ENCODE measurements at regions not wholly inside any gene's neighbourhood (a gene's known extent, or its start where the extent isn't known, plus 50 kb on each side); places are given as distances from the start of the nearest gene placed in this dataset.

DNA sequence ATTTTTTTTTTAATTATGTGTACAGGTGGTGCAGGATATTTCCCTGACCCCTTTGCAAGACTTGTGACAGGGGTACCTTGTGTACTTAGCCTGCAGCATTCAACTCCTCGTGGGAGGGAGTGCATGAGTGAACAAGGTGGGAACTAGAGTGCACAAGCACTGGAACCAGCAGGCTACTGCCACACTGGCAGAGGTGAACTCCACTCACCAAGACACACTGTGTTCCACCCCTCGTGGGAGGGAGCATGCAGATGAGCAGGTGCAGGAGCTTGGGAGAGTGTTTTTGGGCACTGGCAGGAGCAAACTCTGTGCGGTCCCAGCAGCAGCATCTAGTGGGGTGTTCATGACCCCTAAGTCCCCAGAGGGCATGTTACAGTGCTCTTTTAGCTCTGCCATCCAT lies 282.7 kb upstream of the PLET1 start:
- no peak for DNase-seq

DNA sequence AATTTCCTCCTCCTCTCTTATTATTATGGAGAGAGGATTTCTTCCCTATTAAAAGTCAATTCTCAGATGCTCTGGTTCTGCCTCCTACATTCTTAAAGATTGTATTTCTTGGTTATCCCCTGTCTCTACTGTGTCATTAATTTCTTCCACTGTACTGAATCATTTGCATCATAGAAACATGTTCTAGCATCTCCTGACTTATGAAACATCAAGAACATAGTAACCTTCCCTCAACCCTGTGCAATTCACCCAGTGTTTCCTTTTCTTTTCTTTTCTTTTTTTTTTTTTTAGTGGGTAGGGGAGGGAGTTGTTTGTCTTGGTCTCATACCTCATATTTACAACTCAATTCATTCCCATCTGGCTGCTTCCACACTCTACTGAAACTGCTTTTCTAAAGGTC lies 288.0 kb upstream of the PLET1 start:
- no peak for DNase-seq

DNA sequence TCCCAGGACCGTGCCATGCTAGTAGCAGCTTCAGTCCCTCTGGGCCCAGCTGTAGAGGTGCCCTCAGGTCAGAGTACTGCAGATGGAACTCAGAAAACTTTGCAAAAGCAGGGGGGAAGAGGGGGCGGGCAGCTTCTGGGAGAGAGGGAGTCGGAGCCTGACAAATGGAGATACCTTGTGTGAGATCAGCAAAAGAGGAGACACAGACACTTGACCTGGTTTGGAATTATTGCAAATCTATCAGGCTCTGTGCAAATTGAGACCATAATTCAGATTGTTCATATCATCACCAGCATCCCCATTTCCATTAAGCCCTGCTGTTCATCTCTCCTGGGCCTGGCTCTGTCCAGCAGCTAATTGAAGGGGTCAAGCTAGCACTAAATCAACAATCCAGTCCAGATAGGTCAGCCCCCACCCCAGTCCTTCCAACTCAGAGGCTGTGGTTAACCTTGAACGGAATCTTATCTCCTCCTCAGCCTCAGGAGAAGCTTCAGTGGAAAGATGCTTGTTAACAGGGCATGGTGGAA lies 292.6 kb upstream of the PLET1 start:
- DNase-seq = no peak

DNA sequence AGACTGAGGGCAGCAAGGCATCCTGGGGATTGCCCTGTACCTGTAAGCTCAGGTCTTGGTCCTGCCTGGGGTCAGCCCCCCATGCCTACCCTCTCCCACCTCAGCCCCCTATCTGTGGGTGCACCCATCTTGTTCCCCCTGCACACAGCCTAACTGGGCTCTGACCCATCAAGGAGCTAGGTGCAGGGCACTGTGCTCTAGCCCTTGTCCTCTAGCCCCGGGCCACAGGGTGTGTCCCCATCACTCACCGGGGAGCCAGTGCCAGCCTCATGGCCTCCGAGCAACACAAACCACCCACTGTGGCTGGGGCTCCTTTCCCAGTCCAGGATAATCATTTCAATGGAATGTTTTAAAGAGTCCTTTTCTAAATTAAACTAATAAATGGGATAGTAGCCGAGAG lies 293.9 kb upstream of the PLET1 start:
- DNase-seq = no peak

DNA sequence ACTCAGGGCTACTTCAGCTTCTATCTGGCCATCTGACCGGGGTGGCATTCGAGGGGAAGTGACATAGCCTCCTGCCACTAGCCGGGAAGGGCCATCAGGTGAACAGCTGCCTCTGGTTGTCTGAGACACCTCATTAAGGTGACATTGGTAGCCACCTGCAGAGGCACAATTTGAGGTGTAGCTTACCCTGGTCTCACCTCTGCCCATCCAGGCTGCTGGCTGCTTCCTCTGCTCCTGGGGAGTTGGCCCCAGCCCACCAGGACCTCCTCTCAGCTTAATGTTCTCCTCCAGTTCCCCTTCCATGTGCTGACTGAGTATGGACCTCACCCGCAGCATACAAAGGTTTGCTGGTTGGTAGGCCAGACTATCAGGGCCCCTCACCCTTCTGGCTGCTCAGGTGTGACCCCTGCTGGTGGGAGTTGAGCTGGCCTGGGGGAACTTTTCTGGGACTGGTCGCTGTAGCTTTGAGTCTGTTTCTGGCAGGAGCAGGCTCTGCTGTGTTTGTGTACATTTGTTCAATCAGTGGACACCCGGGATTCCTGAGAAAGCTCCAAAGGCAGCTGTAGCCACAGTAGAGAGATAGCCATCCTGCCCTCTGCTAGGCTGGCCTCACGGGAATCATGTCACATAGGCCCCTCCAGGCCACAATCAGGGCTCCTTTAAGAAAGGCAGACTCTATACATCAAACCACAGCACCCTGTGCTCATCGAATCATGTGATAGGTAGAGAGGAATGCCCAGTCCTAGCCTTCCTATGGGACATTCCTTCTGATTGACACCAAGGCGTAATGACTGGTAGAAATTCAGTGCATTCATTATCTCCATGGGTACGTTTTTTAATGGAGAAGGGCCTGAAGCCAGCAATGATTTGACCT lies 295.1 kb upstream of the PLET1 start:
- DNase-seq = no peak

DNA sequence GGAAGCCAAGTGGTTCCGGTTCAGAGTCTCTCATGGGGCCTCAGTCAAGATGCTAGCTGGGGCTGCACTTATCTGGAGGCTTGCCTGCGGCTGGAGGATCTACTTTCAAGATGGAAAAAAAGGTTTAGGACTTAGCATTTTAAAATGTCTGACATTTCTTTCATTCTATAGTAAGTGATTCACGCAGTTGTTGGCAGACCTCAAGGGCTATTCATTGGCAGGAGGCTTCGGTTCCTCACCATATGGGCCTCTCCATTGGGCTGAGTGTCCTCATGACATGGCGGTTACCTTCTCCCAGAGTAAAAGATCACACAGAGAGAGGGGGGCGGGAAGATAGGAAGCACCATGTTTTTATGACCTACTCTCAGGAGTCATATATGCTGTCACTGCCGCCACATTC lies 298.0 kb upstream of the PLET1 start:
- no peak for DNase-seq

DNA sequence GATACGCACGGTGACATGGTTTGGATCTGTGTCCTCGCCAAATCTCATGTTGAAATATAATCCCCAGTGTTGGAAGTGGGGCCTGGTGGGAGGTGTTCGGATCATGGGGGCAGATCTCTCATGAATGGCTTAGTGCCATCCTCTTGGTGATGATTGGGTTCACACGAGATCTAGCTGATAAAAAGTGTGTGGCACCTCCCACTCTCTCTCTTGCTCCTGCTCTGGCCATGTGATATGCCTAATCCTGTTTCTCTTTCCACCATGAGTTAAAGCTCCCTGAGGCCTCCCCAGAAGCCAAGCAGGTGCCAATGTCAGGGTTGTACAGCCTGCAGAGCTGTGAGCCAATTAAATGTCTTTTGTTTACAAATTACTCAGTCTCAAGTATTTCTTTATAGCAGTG lies 303.1 kb upstream of the PLET1 start:
- DNase-seq = no peak

DNA sequence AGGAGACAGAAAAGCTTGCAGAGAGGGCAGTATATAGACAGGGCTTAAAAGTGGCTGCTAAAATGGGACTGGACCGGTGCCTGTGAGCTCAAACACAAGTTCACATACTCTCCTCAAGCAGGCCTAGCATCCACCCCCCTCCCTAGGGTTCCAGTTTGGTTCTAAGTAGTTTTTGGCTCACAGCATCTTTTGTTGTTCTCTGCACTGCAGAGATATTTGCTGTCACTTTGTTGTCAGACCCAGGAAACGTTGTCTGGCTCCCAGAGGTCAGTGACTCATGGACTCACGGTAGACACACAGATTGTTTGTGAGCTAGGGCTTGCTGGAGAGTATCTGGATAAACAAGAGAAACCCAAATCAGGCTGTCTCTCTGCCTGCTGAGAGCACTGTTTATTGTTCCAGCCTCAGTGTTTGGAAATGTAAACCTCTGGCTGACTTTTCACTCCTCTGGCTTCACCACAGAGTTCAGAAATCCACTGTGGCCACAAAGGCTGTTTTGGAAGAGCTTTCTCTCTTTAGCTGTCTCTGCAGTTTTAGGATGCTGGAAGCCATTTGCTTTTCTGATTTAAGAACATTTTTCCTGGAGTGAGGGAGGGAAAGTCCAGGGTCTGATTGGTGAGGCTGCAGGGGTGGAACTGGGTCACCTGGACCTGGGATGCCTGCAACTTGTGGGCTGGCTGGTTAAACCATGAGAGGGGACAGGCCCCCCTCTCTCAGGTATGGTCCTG lies 303.7 kb upstream of the PLET1 start:
- no peak for DNase-seq

DNA sequence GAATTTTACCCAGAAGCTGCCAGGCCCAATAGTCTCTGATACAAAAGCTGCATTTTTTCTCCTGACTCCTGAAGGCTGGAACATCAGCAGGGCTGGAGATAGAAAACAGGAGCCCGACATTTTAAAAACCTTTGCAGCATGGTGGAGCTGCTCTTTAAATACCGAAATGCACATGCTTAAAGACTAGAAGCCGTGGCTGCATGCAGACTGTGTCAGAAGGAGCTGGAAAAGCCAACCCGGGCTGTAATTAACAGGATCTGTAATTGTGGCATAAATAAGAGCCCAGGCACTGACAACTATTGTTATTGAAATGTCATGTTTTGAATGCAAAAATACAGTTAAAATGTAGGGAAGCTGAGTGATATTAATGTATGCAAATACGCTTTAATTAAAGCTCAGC lies 304.9 kb upstream of the PLET1 start:
- no peak for DNase-seq

DNA sequence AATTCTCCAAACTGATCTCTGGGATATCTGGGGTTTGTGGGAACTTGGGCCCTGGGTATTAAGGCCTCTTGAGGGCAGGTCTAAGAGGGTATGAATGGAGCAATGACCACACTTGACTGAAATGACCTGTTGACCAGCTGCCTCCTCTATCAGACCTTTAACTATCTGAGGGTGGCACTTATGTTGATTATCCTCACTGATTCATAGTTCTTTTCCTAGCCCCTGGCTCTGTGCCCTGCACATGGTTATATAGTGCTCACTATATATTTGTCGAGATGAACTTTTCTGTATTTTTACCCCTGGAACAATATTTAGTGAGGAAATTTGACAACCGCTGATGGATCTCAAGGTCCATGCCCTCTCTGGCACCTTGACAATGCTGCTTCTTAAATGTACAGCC lies 305.5 kb upstream of the PLET1 start:
- no peak for DNase-seq

DNA sequence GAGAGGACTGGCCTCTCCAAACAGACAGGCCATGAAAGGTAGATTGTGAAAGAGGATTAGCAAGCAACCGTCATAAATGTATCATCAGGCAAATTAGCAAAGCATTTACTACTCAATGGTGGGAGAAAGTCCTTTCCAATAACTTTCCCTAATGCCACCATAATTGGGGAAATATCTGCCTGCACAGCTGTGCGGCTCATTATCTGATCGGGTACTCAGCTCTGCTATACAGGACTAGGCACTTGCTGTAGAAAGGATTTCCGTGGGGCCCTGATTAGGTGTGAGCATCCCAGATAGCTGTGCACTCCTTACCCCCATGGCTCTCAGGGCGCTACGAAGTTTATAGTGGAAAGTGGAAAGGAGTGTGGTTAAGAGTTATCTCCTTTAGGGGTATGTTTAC lies 309.7 kb upstream of the PLET1 start:
- DNase-seq = no peak

DNA sequence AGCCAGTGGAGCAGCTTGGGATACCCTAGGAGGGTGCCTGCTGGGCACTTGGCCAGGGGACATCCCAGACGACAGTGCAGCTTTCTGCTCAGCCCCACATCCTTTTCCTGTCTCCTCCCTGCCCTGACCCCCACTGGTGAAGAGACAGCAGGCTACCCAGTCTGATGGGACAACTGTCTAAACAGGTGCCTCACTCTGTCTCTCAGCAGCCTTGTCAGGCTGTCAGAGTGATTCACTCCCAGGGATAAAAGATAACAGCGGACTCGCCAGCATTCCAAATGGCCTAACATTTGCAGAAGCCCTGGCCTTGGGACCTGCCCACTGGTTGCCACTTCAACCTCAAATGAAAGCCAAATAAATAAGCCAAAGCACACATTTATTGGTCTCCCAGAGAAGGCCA lies 318.6 kb upstream of the PLET1 start:
- no peak for DNase-seq

DNA sequence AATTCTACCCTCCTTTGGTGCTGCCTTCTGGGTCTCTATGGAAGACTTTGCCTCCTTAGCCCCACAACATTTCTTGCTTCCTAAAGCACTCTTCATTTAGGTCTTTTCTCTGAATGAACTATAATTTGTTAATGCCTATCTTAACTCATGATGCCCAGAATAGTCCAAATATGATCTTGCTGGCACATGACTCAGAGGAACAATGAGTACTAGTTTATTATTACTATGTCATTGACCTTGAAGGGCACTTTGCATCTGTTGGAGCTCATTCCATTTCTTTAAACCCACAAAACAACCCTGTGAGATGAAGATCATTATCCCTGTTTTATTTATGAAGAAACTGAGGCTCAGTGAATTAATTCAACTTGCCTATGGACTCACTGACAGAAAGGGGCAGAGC lies 320.2 kb upstream of the PLET1 start:
- no peak for DNase-seq

DNA sequence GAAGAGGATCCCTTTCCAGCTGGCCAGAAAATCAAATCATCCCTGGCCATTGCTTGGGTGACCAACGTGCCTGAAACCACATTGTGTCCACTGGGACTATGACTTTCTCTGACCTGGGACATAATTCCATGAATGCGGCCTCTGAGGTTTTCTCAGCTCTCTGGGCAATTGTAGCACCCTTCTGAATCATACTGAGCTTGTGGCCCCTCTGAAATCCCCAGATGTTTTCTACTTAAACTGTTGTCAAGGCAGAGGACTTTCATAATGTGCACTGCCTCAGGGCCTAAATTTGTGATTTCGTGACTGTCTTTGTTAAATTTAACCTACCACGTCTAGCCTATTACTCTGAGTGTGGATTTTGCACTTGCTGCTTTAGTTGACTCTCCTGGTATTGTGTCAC lies 321.1 kb upstream of the PLET1 start:
- DNase-seq = no peak

DNA sequence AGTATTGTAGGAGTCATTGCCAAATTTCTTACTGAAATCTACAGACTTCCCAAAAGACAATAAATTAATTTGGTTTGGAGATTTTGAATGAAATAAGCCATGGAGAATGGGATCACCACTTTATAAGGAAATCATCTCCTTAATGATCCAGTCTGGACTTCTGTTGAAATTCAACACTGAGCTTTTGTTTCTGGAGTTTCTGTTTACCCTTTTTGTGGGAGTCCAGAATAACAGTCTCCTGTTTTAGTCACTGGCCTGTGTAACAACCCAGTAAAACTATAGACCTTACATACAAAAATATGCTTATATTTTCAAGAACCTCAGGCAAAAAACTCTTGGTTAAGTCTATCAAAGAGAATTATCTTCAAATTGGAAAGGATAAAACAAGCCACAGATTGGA lies 321.7 kb upstream of the PLET1 start:
- DNase-seq = no peak

DNA sequence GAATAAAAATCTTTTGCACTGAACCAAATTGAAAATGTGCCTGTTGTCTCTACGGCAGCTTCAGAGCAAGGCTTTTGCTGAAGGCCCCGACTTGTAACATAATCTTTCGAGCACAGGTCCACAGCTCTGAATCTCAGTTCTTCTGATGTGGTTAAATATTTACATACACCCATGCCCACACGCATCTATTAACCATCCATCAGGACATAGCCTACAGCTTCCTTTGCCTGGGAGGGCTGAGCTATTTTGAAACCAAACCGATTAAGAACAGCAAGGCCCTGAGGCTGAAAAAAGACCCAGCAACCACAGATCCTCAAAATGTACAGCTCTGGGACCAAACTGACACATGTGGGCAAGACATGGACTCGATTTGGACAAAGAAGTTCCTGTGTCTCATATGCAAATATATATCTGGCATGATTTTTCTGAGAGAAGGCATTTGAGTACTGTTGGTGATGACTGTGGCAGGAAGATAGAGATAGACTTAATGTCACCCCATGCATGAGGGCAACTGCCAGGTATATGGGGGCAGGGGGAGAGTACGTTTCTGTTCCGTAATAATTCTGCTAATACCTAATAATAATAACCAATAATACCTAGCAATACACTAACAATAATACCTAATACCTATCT lies 322.7 kb upstream of the PLET1 start:
- DNase-seq = no peak

DNA sequence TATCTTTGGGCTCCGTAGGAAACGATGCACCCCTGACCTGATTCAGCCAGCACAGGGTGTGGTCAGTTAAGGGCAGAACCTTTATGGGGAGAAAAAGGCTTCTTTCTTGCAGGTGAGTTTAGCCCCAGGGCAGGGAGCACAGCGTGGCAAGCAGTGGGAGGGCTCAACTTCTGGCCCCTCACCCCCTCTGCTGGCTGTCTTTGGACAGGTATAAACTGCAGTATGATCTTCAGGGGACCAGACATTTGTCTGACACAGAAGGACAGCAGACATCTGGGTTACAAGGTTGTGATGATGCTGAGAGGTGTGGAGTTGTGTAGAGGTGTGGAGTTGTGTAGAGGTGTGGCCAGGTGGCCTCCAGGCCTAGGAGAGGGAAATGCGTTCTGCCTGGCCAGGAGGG lies 324.0 kb upstream of the PLET1 start:
- DNase-seq = no peak

DNA sequence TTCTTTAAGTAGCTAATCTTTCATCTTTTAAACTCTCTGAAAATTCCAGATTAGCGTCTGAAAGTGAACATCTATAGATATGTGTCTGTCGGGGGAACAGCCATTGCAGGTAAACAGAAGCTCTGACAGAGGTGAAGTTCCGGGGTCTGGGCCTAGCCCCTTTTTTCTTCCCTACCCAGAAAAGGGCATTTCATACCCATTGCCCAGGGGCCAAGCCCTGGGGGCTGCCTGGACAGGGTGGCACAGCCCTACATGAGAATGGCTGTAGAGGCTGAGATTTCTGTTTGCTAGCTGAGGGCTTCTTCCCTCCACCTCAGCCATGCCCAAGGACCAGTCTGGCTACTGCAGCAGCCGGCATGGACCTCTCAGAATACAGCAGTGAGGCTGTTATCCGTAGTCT lies 327.0 kb upstream of the PLET1 start:
- DNase-seq = no peak

DNA sequence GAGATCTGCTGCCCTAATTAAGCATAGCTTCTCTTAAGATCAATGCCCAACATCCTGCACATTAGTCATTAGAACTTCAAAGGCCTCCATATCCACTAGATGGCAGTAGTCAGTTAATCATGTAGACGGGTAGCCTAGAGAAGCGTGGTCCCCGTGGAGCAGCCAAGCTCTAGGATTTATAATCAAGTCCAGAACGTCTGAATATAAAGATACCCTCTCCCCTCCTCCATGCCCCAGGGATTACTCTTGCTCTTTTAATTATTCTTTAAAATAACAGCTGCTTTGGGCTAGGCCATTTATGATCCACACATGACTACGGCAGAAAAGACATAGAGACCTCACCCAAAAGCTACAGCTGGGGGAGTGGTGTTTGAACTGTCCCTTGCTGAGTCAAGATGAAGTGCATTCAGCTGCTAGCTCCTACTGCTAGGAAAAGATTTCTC lies 327.6 kb upstream of the PLET1 start:
- peak in 1 of 2 experiments; percentile 28 for DNase-seq

DNA sequence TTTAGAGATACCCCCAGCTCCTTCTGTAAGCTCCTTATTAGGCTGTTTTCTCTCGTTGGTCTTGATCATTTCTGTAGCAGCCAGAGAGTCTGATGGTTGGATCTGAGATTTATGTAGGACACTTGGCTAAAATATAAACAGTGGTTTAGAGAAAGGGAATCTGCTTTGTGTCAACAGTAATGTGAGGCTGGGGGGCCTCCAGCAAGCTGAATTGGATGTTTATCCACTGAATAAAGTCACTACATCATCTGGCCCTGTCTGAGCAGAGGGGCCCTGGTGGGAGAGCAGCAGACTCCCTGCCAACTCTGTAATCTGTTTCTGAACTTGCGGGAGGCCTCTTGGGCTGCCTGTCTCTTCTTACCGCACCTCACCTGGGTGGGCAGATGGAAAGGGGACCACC lies 328.5 kb upstream of the PLET1 start:
- no peak for DNase-seq

DNA sequence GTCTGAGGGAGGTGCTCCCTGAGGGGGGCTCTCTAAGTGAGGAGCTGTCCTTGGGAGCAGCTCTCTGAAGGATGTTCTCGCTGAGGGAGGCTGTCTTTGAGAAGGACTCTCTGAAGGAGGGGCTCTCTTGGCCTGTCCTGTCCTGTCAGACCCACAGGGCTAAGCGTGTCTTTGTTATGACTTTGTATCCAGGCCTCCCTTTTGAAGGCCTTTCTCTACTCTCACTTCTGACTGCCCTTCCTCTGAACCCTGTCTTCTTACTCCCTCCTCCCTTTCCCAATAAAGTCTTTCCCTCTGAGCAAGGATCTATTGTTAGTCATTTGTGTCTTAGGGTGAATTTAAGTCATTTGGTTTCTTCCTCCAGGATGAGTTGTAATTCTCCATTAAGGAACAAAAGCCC lies 330.1 kb upstream of the PLET1 start:
- no peak for DNase-seq

DNA sequence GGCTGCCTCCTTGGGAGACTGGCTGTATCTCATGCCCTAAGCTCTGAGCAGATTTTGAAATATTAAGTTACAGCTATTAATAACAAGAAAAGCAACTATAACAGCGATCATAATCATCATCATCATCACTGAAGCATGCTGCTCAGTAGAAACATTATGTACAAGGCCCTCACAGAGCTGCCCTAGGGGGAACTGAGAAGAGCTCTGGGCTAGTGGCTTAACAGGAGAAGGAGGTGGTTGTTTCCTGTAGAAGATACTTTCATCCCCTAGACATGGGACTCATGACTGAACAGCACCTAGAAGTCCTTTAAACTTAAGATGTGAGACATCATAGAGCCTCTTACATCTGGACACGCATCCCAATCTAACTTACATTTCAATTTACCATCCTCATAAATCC lies 332.8 kb upstream of the PLET1 start:
- DNase-seq = no peak

DNA sequence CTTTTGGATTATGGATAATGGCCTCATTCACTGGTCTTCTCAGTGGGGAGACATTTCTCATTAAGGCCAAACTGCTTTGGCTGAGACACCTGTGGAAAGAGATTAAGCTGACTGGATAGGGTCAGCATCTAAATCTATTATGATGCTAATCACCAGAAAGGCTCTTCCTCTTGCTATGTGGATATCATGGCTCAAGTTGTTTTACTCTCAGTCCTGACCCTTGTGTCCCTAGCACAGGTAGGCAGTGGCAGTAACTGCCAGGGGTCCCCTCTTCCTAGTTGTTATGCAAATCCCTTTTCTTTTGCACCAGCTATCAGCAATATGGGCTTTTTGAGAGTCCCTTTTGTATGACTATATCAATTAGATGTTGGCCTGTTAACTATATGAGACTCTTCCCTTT lies 335.7 kb upstream of the PLET1 start:
- DNase-seq = no peak

DNA sequence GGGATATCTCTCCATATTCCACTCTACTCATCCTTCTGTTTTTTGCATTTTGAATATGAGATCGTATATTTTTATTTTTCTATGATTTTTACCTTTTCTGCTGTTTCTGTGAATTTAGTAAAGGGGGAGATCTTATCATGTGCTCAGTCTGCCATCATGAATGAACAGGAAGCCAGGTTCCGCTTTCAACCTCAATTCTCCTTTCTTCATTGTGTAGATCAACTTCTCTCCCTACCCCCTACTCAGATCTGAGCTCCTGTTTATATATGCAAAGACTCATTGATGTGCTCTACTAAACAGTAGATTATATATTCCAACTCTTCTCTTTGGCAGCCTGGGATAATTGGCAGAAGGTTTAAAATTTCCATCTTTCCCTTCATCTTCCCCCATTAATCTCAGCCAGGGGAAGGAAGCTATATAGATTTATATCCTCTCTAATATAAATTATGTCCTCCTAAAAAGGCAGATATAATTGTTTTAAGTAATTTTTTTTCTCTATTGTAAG lies 336.7 kb upstream of the PLET1 start:
- no peak for DNase-seq
